Fibroblast of the aortic adventitia (primary cell): ENCODE measurements at regions not wholly inside any gene's neighbourhood (a gene's known extent, or its start where the extent isn't known, plus 50 kb on each side); places are given as distances from the start of the nearest gene placed in this dataset.
A peak's percentile ranks its signal among the peaks of the same experiment; 100 is the strongest.

Experiments
- DNase-seq: peaks from one replicate; pipeline ENCODE4 v3.0.0-alpha.2; 2010; ENCODE audit warnings: low read depth
- H3K4me3 ChIP-seq: 2 replicates; pipeline ENCODE4 v1.5.1; 2011; ENCODE audit warnings: low read depth, mild to moderate bottlenecking, control low read depth, low read length, moderate library complexity
- TF ChIP-seq, protein P1 (sequence below): IDR thresholded peaks from 2 replicates; pipeline ENCODE4 v1.5.1; 2011; ENCODE audit warnings: mild to moderate bottlenecking, low read length, control low read depth, inconsistent platforms; ENCODE audit not compliant: insufficient read depth

DNA sequence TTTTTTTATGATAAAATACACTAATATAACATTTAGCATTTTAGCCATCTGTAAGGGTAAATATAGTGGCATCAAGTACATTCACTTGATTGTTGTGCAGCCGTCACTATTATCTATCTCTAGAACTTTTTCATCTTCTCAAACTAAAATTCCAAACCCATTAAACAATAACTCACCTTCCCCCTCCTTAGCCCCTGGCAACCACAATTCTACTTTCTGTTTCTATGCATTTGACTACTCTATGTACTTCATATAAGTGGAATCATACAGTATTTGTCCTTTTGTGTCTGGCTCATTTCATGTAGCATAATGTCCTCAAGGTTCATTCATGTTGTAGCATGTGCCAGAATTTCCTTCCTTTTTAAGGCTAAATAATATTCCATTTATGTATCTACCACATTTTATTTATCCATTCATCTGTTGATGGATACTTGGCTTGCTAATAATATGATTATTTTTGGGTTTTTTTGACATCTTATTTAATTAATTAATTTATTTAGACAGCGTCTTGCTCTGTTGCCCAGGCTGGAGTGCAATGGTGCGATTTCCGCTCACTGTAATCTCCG, 69.6 kb upstream of the MACF1 start:
- TF ChIP-seq, protein P1, sequence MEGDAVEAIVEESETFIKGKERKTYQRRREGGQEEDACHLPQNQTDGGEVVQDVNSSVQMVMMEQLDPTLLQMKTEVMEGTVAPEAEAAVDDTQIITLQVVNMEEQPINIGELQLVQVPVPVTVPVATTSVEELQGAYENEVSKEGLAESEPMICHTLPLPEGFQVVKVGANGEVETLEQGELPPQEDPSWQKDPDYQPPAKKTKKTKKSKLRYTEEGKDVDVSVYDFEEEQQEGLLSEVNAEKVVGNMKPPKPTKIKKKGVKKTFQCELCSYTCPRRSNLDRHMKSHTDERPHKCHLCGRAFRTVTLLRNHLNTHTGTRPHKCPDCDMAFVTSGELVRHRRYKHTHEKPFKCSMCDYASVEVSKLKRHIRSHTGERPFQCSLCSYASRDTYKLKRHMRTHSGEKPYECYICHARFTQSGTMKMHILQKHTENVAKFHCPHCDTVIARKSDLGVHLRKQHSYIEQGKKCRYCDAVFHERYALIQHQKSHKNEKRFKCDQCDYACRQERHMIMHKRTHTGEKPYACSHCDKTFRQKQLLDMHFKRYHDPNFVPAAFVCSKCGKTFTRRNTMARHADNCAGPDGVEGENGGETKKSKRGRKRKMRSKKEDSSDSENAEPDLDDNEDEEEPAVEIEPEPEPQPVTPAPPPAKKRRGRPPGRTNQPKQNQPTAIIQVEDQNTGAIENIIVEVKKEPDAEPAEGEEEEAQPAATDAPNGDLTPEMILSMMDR: no peak
- no peak for DNase-seq
- no peak overlapping the region for H3K4me3 ChIP-seq

DNA sequence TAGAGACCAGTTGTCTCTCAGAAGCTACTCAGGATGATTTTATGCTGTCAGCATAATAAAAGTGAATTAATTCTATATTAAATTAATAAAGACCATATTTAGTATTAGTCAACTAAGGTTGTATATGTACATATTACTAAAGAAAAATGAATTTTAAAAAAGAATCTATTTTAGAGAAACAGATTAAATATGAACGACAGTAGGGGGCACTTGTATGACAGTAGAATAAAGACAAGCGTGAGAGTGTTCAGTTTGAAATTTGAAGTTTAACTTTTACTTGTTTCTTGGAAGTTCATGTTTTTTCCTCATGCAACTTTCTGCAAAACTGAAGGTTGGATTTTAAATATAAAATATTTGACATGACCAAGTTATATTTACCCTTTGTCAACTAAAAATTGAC, 67.9 kb upstream of the MACF1 start:
- no peak for DNase-seq
- TF ChIP-seq, protein P1: no peak
- H3K4me3 ChIP-seq: no peak overlapping the region

DNA sequence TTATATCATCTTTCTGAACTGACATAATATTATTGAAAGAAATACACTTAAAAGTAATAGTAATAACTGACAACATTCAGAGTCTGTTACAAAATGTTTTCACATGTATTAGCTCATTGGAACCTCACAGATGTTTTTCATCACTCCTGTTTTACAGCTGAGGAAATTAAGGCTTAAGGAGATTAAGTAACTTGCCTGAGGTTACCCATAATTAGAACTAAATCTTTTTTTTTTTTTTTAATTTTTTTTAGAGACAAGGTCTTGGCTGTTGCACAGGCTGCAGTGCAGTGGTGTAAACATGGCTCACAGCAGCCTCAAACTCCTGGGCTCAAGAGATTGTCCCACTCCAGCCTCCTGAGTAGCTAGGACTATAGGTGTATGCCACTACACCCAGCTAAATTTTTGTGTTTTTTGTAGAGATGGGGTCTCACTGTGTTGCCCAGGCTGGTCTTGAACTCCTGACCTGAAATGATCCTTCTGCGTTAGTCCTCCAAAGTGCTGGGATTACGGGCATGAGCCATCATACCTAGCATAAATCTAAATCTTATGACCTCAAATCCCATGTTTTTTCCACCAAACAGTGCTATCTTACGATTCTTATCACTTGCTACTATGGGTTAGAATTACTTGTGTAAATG, 64.7 kb upstream of the MACF1 start:
- H3K4me3 ChIP-seq: no peak overlapping the region
- no peak for DNase-seq

DNA sequence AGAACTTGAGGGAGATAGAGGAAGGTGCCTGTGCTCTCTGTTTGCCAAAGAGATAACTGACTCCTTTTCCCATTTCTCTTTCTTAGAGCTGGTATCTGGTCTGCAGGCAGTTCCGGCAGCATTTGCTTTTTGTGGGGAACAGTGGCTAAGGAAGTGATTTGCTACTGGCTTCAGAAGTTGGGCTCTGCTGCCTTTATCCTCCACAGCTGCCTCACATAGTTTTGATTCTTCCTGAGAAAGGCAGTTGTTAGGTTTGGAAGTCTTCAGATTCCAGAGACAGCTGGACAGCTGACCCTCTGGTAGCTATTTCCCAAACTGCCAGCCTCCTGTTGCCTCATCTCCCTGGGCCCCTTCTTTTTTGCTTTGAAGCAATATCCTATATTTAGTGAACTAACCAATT, 62.6 kb upstream of the MACF1 start:
- TF ChIP-seq, protein P1: no peak
- peak; percentile 68 for DNase-seq
- H3K4me3 ChIP-seq: no peak overlapping the region

More for the DNA sequence above, 64.7 kb upstream of the MACF1 start:
- TF ChIP-seq, protein P1: no peak

DNA sequence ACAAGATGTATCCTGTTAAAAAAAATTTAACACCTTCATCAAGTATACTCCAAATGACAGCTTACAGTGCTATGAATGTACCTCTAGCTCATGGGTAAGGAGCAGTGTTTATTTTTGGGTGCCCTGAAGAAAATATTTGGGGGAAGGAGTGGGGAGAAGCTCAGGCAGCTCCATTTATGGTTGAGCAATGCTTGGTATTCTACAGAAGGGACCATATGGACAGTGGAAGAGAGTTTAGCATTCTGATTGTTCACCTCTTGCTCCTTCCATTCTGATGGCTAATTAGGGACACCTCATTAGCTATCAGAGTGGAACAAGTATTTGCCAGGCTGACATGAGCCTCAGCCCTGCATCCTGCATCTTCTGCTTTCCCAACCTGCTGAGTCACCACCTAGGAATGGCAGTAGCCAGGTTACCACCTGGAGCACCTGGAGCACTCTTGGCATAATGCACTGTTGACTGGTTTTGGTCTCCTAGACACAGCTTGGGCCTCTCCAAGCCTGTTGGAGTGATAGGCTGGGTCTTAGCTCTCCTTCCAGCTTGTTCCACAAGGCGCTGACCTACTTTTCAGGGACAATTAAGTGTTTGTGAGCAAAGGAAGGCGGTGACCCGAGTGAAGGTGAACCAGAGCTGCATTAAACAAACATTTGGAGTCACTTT, 62.0 kb upstream of the MACF1 start:
- no peak overlapping the region for H3K4me3 ChIP-seq
- TF ChIP-seq, protein P1: no peak
- no peak for DNase-seq

DNA sequence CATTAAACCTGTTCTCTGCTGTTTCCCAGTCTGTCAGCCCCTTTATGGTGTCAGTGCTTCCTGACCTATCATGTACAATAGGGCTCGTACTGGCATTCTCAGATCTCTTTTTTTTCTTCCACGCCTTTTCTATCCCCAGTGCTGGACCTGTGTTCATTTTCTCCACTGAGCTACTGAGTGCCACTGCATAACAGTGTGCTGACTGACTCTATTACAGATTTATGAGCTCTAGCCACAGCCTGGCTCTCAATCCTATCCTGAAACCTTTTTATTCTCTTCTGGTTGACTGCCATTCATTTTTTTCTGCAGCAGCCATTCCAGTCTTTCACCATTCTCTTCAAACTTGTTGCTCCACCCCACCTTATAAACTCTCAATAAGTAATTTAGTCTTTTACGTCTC, 59.6 kb upstream of the MACF1 start:
- DNase-seq: peak; percentile 27
- H3K4me3 ChIP-seq: no peak overlapping the region
- TF ChIP-seq, protein P1: no peak
